ENCODE measurements at regions not wholly inside any gene's neighbourhood (a gene's known extent, or its start where the extent isn't known, plus 50 kb on each side); places are given as distances from the start of the nearest gene placed in this dataset.

- no peak for TF ChIP-seq GTF2I (CRISPR knock-in tag; conservative IDR thresholded peaks at IDR 0.05)
- TF ChIP-seq IRF1 (CRISPR knock-in tag; IDR thresholded peaks at IDR 0.05), result no peak
- TF ChIP-seq TEAD1 (CRISPR knock-in tag; IDR thresholded peaks at IDR 0.05), result no peak
- no peak for TF ChIP-seq HMGA2 (CRISPR knock-in tag; IDR thresholded peaks at IDR 0.05)
- TF ChIP-seq, protein P1, sequence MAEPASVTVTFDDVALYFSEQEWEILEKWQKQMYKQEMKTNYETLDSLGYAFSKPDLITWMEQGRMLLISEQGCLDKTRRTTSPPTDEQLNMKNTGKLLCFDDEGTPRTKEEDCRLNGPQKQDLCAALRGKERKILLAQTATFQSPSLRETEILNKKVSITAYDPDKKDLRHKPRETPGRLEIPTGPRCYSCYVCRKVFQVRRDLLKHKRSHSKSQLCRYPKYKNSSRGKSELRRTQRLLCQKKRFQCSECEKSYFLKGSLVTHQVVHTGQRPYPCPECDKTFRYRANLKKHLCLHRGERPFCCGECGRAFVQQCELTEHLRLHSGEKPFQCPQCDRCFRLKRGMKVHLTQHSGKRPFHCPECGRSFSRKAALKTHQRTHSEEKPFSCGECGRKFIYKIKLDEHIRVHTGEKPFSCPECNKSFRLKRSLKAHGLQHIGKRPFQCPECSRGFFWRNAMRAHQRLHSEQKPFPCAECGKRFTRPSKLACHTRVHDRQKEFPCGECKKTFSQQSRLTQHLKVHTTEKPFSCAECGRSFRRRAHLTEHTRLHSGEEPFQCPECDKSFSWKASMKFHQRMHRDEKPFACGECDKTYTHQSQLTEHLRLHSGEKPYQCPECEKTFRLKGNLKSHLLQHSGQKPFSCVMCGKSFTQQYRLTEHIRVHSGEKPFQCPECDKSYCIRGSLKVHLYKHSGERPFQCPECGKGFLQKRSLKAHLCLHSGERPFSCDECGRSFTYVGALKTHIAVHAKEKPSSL (CRISPR knock-in tag; conservative IDR thresholded peaks at IDR 0.05), result no peak
- no peak for TF ChIP-seq ZNF671 (CRISPR knock-in tag; IDR thresholded peaks at IDR 0.05)
- no peak for TF ChIP-seq TCF7 (CRISPR knock-in tag; IDR thresholded peaks at IDR 0.05; ENCODE audit: low read depth)
- TF ChIP-seq, protein P2, sequence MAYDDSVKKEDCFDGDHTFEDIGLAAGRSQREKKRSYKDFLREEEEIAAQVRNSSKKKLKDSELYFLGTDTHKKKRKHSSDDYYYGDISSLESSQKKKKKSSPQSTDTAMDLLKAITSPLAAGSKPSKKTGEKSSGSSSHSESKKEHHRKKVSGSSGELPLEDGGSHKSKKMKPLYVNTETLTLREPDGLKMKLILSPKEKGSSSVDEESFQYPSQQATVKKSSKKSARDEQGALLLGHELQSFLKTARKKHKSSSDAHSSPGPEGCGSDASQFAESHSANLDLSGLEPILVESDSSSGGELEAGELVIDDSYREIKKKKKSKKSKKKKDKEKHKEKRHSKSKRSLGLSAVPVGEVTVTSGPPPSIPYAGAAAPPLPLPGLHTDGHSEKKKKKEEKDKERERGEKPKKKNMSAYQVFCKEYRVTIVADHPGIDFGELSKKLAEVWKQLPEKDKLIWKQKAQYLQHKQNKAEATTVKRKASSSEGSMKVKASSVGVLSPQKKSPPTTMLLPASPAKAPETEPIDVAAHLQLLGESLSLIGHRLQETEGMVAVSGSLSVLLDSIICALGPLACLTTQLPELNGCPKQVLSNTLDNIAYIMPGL (CRISPR knock-in tag; IDR thresholded peaks at IDR 0.05), result no peak
- no peak for TF ChIP-seq FOXP4 (CRISPR knock-in tag; IDR thresholded peaks at IDR 0.05)
- TF ChIP-seq AFF4 (CRISPR knock-in tag; IDR thresholded peaks at IDR 0.05; ENCODE audit: borderline replicate concordance), result no peak
- no peak for TF ChIP-seq SMAD3 (CRISPR knock-in tag; IDR thresholded peaks at IDR 0.05; ENCODE audit: borderline replicate concordance)
- no peak for TF ChIP-seq ATF1 (CRISPR knock-in tag; IDR thresholded peaks at IDR 0.05)
- no peak for TF ChIP-seq ZSCAN18 (CRISPR knock-in tag; IDR thresholded peaks at IDR 0.05)
- no peak for TF ChIP-seq RORB (CRISPR knock-in tag; IDR thresholded peaks at IDR 0.05)
- TF ChIP-seq RELA (CRISPR knock-in tag; IDR thresholded peaks at IDR 0.05; ENCODE audit: borderline replicate concordance), result no peak
- TF ChIP-seq, protein P3, sequence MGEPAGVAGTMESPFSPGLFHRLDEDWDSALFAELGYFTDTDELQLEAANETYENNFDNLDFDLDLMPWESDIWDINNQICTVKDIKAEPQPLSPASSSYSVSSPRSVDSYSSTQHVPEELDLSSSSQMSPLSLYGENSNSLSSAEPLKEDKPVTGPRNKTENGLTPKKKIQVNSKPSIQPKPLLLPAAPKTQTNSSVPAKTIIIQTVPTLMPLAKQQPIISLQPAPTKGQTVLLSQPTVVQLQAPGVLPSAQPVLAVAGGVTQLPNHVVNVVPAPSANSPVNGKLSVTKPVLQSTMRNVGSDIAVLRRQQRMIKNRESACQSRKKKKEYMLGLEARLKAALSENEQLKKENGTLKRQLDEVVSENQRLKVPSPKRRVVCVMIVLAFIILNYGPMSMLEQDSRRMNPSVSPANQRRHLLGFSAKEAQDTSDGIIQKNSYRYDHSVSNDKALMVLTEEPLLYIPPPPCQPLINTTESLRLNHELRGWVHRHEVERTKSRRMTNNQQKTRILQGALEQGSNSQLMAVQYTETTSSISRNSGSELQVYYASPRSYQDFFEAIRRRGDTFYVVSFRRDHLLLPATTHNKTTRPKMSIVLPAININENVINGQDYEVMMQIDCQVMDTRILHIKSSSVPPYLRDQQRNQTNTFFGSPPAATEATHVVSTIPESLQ (CRISPR knock-in tag; IDR thresholded peaks at IDR 0.05), result no peak
- TF ChIP-seq GRHL2 (CRISPR knock-in tag; IDR thresholded peaks at IDR 0.05; ENCODE audit: insufficient replicate concordance, severe bottlenecking), result no peak
- TF ChIP-seq USF1 (CRISPR knock-in tag; IDR thresholded peaks at IDR 0.05), result no peak
- no peak for TF ChIP-seq GABPB1 (CRISPR knock-in tag; IDR thresholded peaks at IDR 0.05)
- CTCF ChIA-PET, result no interaction called here
- H3K36me3 Mint-ChIP-seq, result no peaks in the 10 kb centered on the region
Observed at GRCh38 chr15:39362821-39363561, 217.9 kb upstream of the THBS1 start.

More at GRCh38 chr15:39362821-39363561, 217.9 kb upstream of the THBS1 start:
- no peak for DNase-seq (ENCODE audit: low spot score)
- Mint-ChIP-seq H3K4me1 (peaks cover 3% of the 10 kb centered on the region), H3K27ac (no peak overlapping the region), H3K9me3 (no peaks in the 10 kb centered on the region), H3K27me3 (ENCODE audit: low read depth) (no peaks in the 10 kb centered on the region), H3K4me3 (no peak overlapping the region)
- POLR2A ChIA-PET, result no interaction called here
- no peak for ATAC-seq
